DOHH2 (cell line): ENCODE measurements at regions not wholly inside any gene's neighbourhood (a gene's known extent, or its start where the extent isn't known, plus 50 kb on each side); places are given as distances from the start of the nearest gene placed in this dataset.

Experiments used
- CTCF ChIP-seq: fragments of 200-600 bp; sonication (generic); IDR thresholded peaks from one replicate; pipeline ENCODE4 v1.5.1; 2014; ENCODE audit warnings: antibody characterized with exemption, mild to moderate bottlenecking, low read depth, low read length; ENCODE audit not compliant: poor library complexity, severe bottlenecking
- EZH2phosphoT487 ChIP-seq: fragments of 200-600 bp; sonication (generic); IDR thresholded peaks from 2 replicates; pipeline ENCODE4 v1.6.1; 2017; ENCODE audit warnings: borderline replicate concordance, mild to moderate bottlenecking, antibody characterized with exemption, low read length, moderate library complexity, mixed read lengths

- TF ChIP-seq CTCF (no peak), EZH2phosphoT487 (no peak)
Measured at GRCh38 chr5:159393854-159394274, 63.6 kb upstream of the IL12B start.
